Neural cell (in vitro differentiated cells): ENCODE measurements at regions not wholly inside any gene's neighbourhood (a gene's known extent, or its start where the extent isn't known, plus 50 kb on each side); places are given as distances from the start of the nearest gene placed in this dataset.

Experiments
- H2AFZ ChIP-seq: fragments of 200-600, 300-800 bp; sonication (generic), shearing (Covaris generic); 2 replicates; pipeline ENCODE4 v1.6.0; 2014; ENCODE audit warnings: low read depth, mild to moderate bottlenecking, antibody characterized with exemption, low read length, moderate library complexity
- H3F3A ChIP-seq: fragments of 200-600 bp; shearing (Covaris generic); 2 replicates; pipeline ENCODE4 v1.6.1; 2016; ENCODE audit warnings: mild to moderate bottlenecking, moderate library complexity, mixed read lengths, antibody characterized with exemption, low read length; ENCODE audit not compliant: insufficient read depth, poor library complexity, severe bottlenecking
- H3K27ac ChIP-seq: fragments of 200-600, 300-800 bp; sonication (generic), shearing (Covaris generic); 2 replicates; pipeline ENCODE4 v1.5.1; 2014; ENCODE audit warnings: mild to moderate bottlenecking, low read length, moderate library complexity
- H3K27me3 ChIP-seq: fragments of 300-800, 200-600 bp; sonication (generic), shearing (Covaris generic); 2 replicates; pipeline ENCODE4 v1.6.0; 2014; ENCODE audit warnings: mild to moderate bottlenecking, low read depth, low read length, moderate library complexity; ENCODE audit not compliant: insufficient read depth
- H3K36me3 ChIP-seq: fragments of 300-800, 200-600 bp; sonication (generic), shearing (Covaris generic); 2 replicates; pipeline ENCODE4 v1.5.1; 2014; ENCODE audit warnings: mild to moderate bottlenecking, antibody characterized with exemption, low read length, moderate library complexity; ENCODE audit not compliant: insufficient read depth
- H3K4me2 ChIP-seq: fragments of 300-800, 200-600 bp; sonication (generic), shearing (Covaris generic); 2 replicates; pipeline ENCODE4 v1.6.0; 2014; ENCODE audit warnings: mild to moderate bottlenecking, low read length
- H3K4me3 ChIP-seq: fragments of 300-800, 200-600 bp; sonication (generic), shearing (Covaris generic); 2 replicates; pipeline ENCODE4 v1.5.1; 2014; ENCODE audit warnings: mild to moderate bottlenecking, low read length, moderate library complexity
- H3K79me2 ChIP-seq: fragments of 200-600 bp; shearing (Covaris generic); replicated peaks from 2 replicates; pipeline ENCODE4 v1.6.0; 2014; ENCODE audit warnings: mild to moderate bottlenecking, low read length, moderate library complexity; ENCODE audit not compliant: insufficient read depth
- H3K9ac ChIP-seq: fragments of 300-800, 200-600 bp; sonication (generic), shearing (Covaris generic); 2 replicates; pipeline ENCODE4 v1.6.1; 2016; ENCODE audit warnings: mild to moderate bottlenecking, low read length, mixed read lengths
- H3K9me2 ChIP-seq: fragments of 200-600 bp; shearing (Covaris generic); 2 replicates; pipeline ENCODE4 v1.6.1; 2016; ENCODE audit warnings: mild to moderate bottlenecking, low read length, mixed read lengths; ENCODE audit not compliant: insufficient read depth
- H3K9me3 ChIP-seq: fragments of 200-600, 300-800 bp; sonication (generic), shearing (Covaris generic); 2 replicates; pipeline ENCODE4 v1.6.1; 2016; ENCODE audit warnings: mild to moderate bottlenecking, mixed run types, low read length, moderate library complexity, mixed read lengths
- H4K20me1 ChIP-seq: fragments of 200-600 bp; shearing (Covaris generic); 2 replicates; pipeline ENCODE4 v1.6.1; 2016; ENCODE audit warnings: mild to moderate bottlenecking, mixed run types; ENCODE audit not compliant: insufficient read depth
- EP300 ChIP-seq: fragments of 450-650 bp; conservative IDR thresholded peaks from 2 replicates; pipeline ENCODE4 v1.6.1; 2014; ENCODE audit warnings: antibody characterized with exemption, mild to moderate bottlenecking, moderate library complexity; ENCODE audit not compliant: poor library complexity, severe bottlenecking
- EZH2 ChIP-seq: fragments of 200-600, 300-800 bp; shearing (Covaris generic), sonication (generic); IDR thresholded peaks from 2 replicates; pipeline ENCODE4 v1.6.1; 2014; ENCODE audit warnings: antibody characterized with exemption, low read length, borderline replicate concordance, mild to moderate bottlenecking; ENCODE audit not compliant: insufficient read depth, poor library complexity, severe bottlenecking
- MXI1 ChIP-seq: fragments of 450-650 bp; conservative IDR thresholded peaks from 2 replicates; pipeline ENCODE4 v1.6.1; 2014; ENCODE audit warnings: antibody characterized with exemption, mild to moderate bottlenecking; ENCODE audit not compliant: poor library complexity, severe bottlenecking
- POLR2AphosphoS5 ChIP-seq: IDR thresholded peaks from 2 replicates; pipeline ENCODE4 v1.6.1; 2012
- RAD21 ChIP-seq: fragments of 450-650 bp; conservative IDR thresholded peaks from 2 replicates; pipeline ENCODE4 v1.6.1; 2014; ENCODE audit warnings: antibody characterized with exemption, mild to moderate bottlenecking, moderate library complexity
- SMC3 ChIP-seq: fragments of 450-650 bp; conservative IDR thresholded peaks from 2 replicates; pipeline ENCODE4 v1.6.1; 2014; ENCODE audit warnings: antibody characterized with exemption, mild to moderate bottlenecking, moderate library complexity; ENCODE audit not compliant: poor library complexity
- TAF1 ChIP-seq: IDR thresholded peaks from 2 replicates; pipeline ENCODE4 v1.6.1; 2012; ENCODE audit warnings: low read depth
- TF ChIP-seq, protein P1 (sequence below): fragments of 450-650 bp; IDR thresholded peaks from 2 replicates; pipeline ENCODE4 v1.5.1; 2014; ENCODE audit warnings: antibody characterized with exemption, mild to moderate bottlenecking, moderate library complexity; ENCODE audit not compliant: poor library complexity, severe bottlenecking
- TF ChIP-seq, protein P2 (sequence below): IDR thresholded peaks from 2 replicates; pipeline ENCODE4 v1.6.1; 2012; ENCODE audit warnings: borderline replicate concordance

- Histone ChIP-seq H3K4me2 (no peak overlapping the region), H3K4me3 (no peak overlapping the region), H2AFZ (no peak overlapping the region), H3K27ac (no peak overlapping the region), H3K9me2 (no peaks in the 10 kb centered on the region), H3F3A (no peaks in the 10 kb centered on the region), H3K9ac (no peak overlapping the region), H3K79me2 (no peaks in the 10 kb centered on the region), H4K20me1 (no peaks in the 10 kb centered on the region), H3K9me3 (no peaks in the 10 kb centered on the region), H3K36me3 (no peaks in the 10 kb centered on the region), H3K27me3 (no peaks in the 10 kb centered on the region)
- TF ChIP-seq, protein P1, sequence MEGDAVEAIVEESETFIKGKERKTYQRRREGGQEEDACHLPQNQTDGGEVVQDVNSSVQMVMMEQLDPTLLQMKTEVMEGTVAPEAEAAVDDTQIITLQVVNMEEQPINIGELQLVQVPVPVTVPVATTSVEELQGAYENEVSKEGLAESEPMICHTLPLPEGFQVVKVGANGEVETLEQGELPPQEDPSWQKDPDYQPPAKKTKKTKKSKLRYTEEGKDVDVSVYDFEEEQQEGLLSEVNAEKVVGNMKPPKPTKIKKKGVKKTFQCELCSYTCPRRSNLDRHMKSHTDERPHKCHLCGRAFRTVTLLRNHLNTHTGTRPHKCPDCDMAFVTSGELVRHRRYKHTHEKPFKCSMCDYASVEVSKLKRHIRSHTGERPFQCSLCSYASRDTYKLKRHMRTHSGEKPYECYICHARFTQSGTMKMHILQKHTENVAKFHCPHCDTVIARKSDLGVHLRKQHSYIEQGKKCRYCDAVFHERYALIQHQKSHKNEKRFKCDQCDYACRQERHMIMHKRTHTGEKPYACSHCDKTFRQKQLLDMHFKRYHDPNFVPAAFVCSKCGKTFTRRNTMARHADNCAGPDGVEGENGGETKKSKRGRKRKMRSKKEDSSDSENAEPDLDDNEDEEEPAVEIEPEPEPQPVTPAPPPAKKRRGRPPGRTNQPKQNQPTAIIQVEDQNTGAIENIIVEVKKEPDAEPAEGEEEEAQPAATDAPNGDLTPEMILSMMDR: no peak
- no peak for TF ChIP-seq TAF1
- no peak for TF ChIP-seq POLR2AphosphoS5
- no peak for TF ChIP-seq SMC3
- TF ChIP-seq EP300: no peak
- TF ChIP-seq, protein P2, sequence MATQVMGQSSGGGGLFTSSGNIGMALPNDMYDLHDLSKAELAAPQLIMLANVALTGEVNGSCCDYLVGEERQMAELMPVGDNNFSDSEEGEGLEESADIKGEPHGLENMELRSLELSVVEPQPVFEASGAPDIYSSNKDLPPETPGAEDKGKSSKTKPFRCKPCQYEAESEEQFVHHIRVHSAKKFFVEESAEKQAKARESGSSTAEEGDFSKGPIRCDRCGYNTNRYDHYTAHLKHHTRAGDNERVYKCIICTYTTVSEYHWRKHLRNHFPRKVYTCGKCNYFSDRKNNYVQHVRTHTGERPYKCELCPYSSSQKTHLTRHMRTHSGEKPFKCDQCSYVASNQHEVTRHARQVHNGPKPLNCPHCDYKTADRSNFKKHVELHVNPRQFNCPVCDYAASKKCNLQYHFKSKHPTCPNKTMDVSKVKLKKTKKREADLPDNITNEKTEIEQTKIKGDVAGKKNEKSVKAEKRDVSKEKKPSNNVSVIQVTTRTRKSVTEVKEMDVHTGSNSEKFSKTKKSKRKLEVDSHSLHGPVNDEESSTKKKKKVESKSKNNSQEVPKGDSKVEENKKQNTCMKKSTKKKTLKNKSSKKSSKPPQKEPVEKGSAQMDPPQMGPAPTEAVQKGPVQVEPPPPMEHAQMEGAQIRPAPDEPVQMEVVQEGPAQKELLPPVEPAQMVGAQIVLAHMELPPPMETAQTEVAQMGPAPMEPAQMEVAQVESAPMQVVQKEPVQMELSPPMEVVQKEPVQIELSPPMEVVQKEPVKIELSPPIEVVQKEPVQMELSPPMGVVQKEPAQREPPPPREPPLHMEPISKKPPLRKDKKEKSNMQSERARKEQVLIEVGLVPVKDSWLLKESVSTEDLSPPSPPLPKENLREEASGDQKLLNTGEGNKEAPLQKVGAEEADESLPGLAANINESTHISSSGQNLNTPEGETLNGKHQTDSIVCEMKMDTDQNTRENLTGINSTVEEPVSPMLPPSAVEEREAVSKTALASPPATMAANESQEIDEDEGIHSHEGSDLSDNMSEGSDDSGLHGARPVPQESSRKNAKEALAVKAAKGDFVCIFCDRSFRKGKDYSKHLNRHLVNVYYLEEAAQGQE: no peak
Observed at GRCh38 chr4:138455097-138455496, 212.9 kb upstream of the SLC7A11 start.

DNA sequence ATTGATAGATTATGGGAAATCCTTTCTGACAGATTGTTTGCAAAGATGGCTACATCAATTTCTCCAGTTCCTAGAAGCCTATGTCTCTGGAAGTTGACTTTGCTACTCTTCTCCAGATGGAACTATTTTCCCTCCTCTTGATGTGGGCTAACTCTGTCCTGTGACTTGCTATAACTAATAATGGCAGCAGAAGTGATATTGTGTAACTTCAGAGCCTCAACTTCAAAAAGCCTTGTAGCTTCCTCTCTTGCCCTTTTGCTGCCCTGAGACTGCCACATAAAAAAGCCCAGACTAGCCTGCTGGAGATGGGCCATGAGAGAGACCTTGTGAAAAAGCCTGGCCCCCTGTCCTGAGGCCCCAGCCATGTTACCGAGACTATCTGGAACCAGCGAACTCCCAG is 210.7 kb upstream of the SLC7A11 start:
- Histone ChIP-seq H3K9me2 (no peaks in the 10 kb centered on the region), H3K36me3 (no peaks in the 10 kb centered on the region), H3K4me2 (no peak overlapping the region), H3K9me3 (no peaks in the 10 kb centered on the region), H2AFZ (no peak overlapping the region), H3K9ac (no peak overlapping the region), H3F3A (no peaks in the 10 kb centered on the region), H4K20me1 (no peaks in the 10 kb centered on the region), H3K4me3 (no peak overlapping the region), H3K27me3 (no peaks in the 10 kb centered on the region), H3K79me2 (no peaks in the 10 kb centered on the region), H3K27ac (no peak overlapping the region)
- TF ChIP-seq RAD21 (no peak), SMC3 (no peak), POLR2AphosphoS5 (no peak), MXI1 (no peak), TAF1 (no peak), EP300 (no peak), EZH2 (no peak)
- TF ChIP-seq, protein P2: no peak
- TF ChIP-seq, protein P1: no peak
